IMR-90 (cell line): ENCODE measurements at regions not wholly inside any gene's neighbourhood (a gene's known extent, or its start where the extent isn't known, plus 50 kb on each side); places are given as distances from the start of the nearest gene placed in this dataset.

Experiments used
- ATAC-seq: fragments of 200-7000 bp; cut with Tn5 transposase; 2 replicates; pipeline ENCODE4 v1.9.1; 2020; ENCODE audit warnings: low read depth, mild to moderate bottlenecking, moderate library complexity
- BruUV-seq: library from RNA; stranded (reverse); fragments of 400-500 nt; replicated peaks from 2 replicates; lab custom pipeline; 2021; lab: Mats Ljungman, UMichigan
- CTCF ChIA-PET: fragments of 300-600 bp; formaldehyde crosslinking; extraction: SDS; loops from one replicate; lab custom pipeline; 2021; ENCODE audit warnings: antibody characterized with exemption; lab: Yijun Ruan, JAX
- POLR2A ChIA-PET: fragments of 300-600 bp; sonication (Branson Sonifier 250); formaldehyde crosslinking; loops from one replicate; lab custom pipeline; 2022; ENCODE audit warnings: antibody characterized with exemption; ENCODE audit not compliant: unreplicated experiment; lab: Charles Lee
- DNase-seq: peaks from one replicate; pipeline ENCODE4 v3.0.0; 2013
- H2AFZ ChIP-seq: replicated peaks from 2 replicates; pipeline ENCODE3; 2013; ENCODE audit warnings: low read length, mild to moderate bottlenecking; ENCODE audit not compliant: poor library complexity
- H2AK5ac ChIP-seq: 2 replicates; pipeline ENCODE4 v1.6.1; 2013; ENCODE audit warnings: low read depth, low read length, inconsistent platforms
- H2AK9ac ChIP-seq: replicated peaks from 2 replicates; pipeline ENCODE3; 2013; ENCODE audit warnings: mild to moderate bottlenecking, low read depth, low read length, moderate library complexity; ENCODE audit not compliant: poor library complexity
- H2BK120ac ChIP-seq: 2 replicates; pipeline ENCODE4 v1.6.1; 2013; ENCODE audit warnings: low read depth, low read length, inconsistent platforms
- H2BK15ac ChIP-seq: 3 replicates; pipeline ENCODE4 v1.6.1; 2013; ENCODE audit warnings: low read depth, low read length, inconsistent platforms
- H2BK20ac ChIP-seq: 2 replicates; pipeline ENCODE4 v1.6.1; 2013; ENCODE audit warnings: low read depth, mild to moderate bottlenecking, inconsistent platforms, low read length, moderate library complexity
- H2BK5ac ChIP-seq: 2 replicates; pipeline ENCODE4 v1.6.1; 2013; ENCODE audit warnings: mild to moderate bottlenecking, low read depth, low read length, inconsistent platforms; ENCODE audit not compliant: poor library complexity, severe bottlenecking
- H3K14ac ChIP-seq: replicated peaks from 2 replicates; pipeline ENCODE4 v1.6.1; 2013; ENCODE audit warnings: low read depth, low read length, inconsistent platforms
- H3K18ac ChIP-seq: 2 replicates; pipeline ENCODE4 v1.6.1; 2013; ENCODE audit warnings: low read depth, low read length, control low read depth
- H3K23ac ChIP-seq: 2 replicates; pipeline ENCODE4 v1.6.1; 2013; ENCODE audit warnings: low read depth, low read length, inconsistent platforms
- H3K27ac ChIP-seq: 2 replicates; pipeline ENCODE4 v1.5.1; 2013; ENCODE audit warnings: mild to moderate bottlenecking, control low read depth, low read length; ENCODE audit not compliant: insufficient read depth
- H3K27me3 ChIP-seq: 2 replicates; pipeline ENCODE4 v1.6.1; 2013; ENCODE audit warnings: low read length; ENCODE audit not compliant: control insufficient read depth, insufficient read depth
- H3K36me3 ChIP-seq: 2 replicates; pipeline ENCODE4 v1.6.1; 2013; ENCODE audit warnings: low read length, mixed read lengths; ENCODE audit not compliant: control insufficient read depth, insufficient read depth
- H3K4ac ChIP-seq: 2 replicates; pipeline ENCODE4 v1.6.1; 2013; ENCODE audit warnings: low read depth, low read length, inconsistent platforms
- H3K4me1 ChIP-seq: 2 replicates; pipeline ENCODE4 v1.6.1; 2013; ENCODE audit warnings: low read length, mixed read lengths; ENCODE audit not compliant: control insufficient read depth, insufficient read depth
- H3K4me2 ChIP-seq: 2 replicates; pipeline ENCODE4 v1.6.1; 2013; ENCODE audit warnings: low read depth, mild to moderate bottlenecking, control low read depth, low read length, moderate library complexity
- H3K4me3 ChIP-seq: 2 replicates; pipeline ENCODE4 v1.5.1; 2013; ENCODE audit warnings: low read depth, mild to moderate bottlenecking, control low read depth, low read length, moderate library complexity; ENCODE audit not compliant: insufficient read depth
- H3K56ac ChIP-seq: 2 replicates; pipeline ENCODE4 v1.6.1; 2013; ENCODE audit warnings: low read length, inconsistent platforms; ENCODE audit not compliant: insufficient read depth; ENCODE audit errors: extremely low read depth
- H3K79me1 ChIP-seq, 2 experiments: 2 replicates each; pipeline ENCODE4 v1.6.1; 2013; ENCODE audit warnings: low read length in 2 of 2, inconsistent platforms in 1 of 2, low read depth in 1 of 2
- H3K9ac ChIP-seq: 2 replicates; pipeline ENCODE4 v1.6.1; 2013; ENCODE audit warnings: low read depth, low read length, control low read depth
- H3K9me1 ChIP-seq: 2 replicates; pipeline ENCODE4 v1.6.1; 2013; ENCODE audit warnings: low read length, inconsistent platforms; ENCODE audit not compliant: insufficient read depth
- H3K9me3 ChIP-seq: 2 replicates; pipeline ENCODE4 v1.6.1; 2013; ENCODE audit warnings: low read length; ENCODE audit not compliant: control insufficient read depth, insufficient read depth
- H4K20me1 ChIP-seq: 2 replicates; pipeline ENCODE4 v1.6.1; 2013; ENCODE audit warnings: low read length, inconsistent platforms; ENCODE audit not compliant: insufficient read depth
- H4K5ac ChIP-seq: 2 replicates; pipeline ENCODE4 v1.6.1; 2013; ENCODE audit warnings: mild to moderate bottlenecking, low read depth, low read length, control low read depth
- H4K8ac ChIP-seq, 2 experiments: 2 replicates each; pipeline ENCODE4 v1.6.1; 2013; ENCODE audit warnings: low read depth in 2 of 2, low read length in 2 of 2, control low read depth in 1 of 2, inconsistent platforms in 1 of 2
- H4K91ac ChIP-seq: 2 replicates; pipeline ENCODE4 v1.6.1; 2013; ENCODE audit warnings: low read depth, low read length, inconsistent platforms; ENCODE audit not compliant: insufficient read depth
- BHLHE40 ChIP-seq: fragments of 150-350 bp; IDR thresholded peaks from 2 replicates; pipeline ENCODE4 v1.6.1; 2016; ENCODE audit warnings: mild to moderate bottlenecking, low read depth, low read length
- FOS ChIP-seq: fragments of 150-350 bp; IDR thresholded peaks from 2 replicates; pipeline ENCODE4 v1.6.1; 2016; ENCODE audit warnings: low read depth, low read length
- MAZ ChIP-seq: IDR thresholded peaks from 2 replicates; pipeline ENCODE4 v1.6.1; 2012; ENCODE audit warnings: low read depth, mild to moderate bottlenecking, low read length, improper control_type of control experiment, moderate library complexity, borderline replicate concordance
- MXI1 ChIP-seq: IDR thresholded peaks from 2 replicates; pipeline ENCODE4 v1.6.1; 2012; ENCODE audit warnings: low read depth, mild to moderate bottlenecking, low read length, moderate library complexity, borderline replicate concordance
- RAD21 ChIP-seq: IDR thresholded peaks from 2 replicates; pipeline ENCODE4 v1.6.1; 2012; ENCODE audit warnings: low read length, improper control_type of control experiment
- USF2 ChIP-seq: fragments of 150-350 bp; IDR thresholded peaks from 2 replicates; pipeline ENCODE4 v1.6.1; 2017; ENCODE audit warnings: mild to moderate bottlenecking, antibody characterized with exemption, low read length, low read depth
- WGBS, 2 experiments: methylation state at CpG; one replicate each; pipeline versions ENCODE4 v1.1.5 to v1.1.7; 2013; ENCODE audit warnings: missing lambda C conversion rate in 2 of 2; ENCODE audit not compliant: insufficient read length in 1 of 2; ENCODE audit errors: extremely low coverage in 2 of 2; 5-methylcytosine and 5-hydroxymethylcytosine counted together
- dilution Hi-C: fragments of 300-500 bp; cut with HindIII; formaldehyde crosslinking; loops from one replicate; pipeline ENCODE4 v1.14.3; 2018; ENCODE audit warnings: low sequenced_read_pairs; ENCODE audit not compliant: unreplicated experiment
- in situ Hi-C: fragments of 300-500 bp; cut with MboI; formaldehyde crosslinking; loops from 3 replicates; pipeline ENCODE4 v1.14.3; 2019; ENCODE audit warnings: low sequenced_read_pairs, inconsistent platforms, mixed read lengths
- intact Hi-C: fragments of 100-400 bp; cut with micrococcal nuclease; formaldehyde crosslinking; loops from 2 replicates; pipeline ENCODE4 v1.10.0; 2022

GRCh38 chr2:6639929-6640620 lies 225.6 kb downstream of the CMPK2 start:
- no peaks in the 10 kb centered on the region for H3K9me3 ChIP-seq
- WGBS, 2 experiments, result no CpG with 5 or more reads among the region's 3 CpGs
- no peak overlapping the region for H2BK15ac ChIP-seq
- TF ChIP-seq BHLHE40 (no peak), RAD21 (no peak), MAZ (no peak), USF2 (no peak), FOS (no peak), MXI1 (no peak)
- H4K8ac ChIP-seq, result no peak overlapping the region
- H3K4me2 ChIP-seq, result no peak overlapping the region
- no peak overlapping the region for H2BK5ac ChIP-seq
- H4K20me1 ChIP-seq, result no peaks in the 10 kb centered on the region
- no peak for ATAC-seq
- BruUV-seq, result no TSS peak
- intact Hi-C loops (no loop called here), in situ Hi-C loops (no loop called here), dilution Hi-C loops (no loop called here)
- POLR2A ChIA-PET, result no interaction called here
- H3K56ac ChIP-seq, result peak overlapping the region; percentile 11; the same call in 1 of the 2 replicates
- no peak overlapping the region for H3K14ac ChIP-seq
- no peak overlapping the region for H4K5ac ChIP-seq
- H3K79me1 ChIP-seq, result no peaks in the 10 kb centered on the region
- H2BK120ac ChIP-seq, result no peak overlapping the region
- H3K9ac ChIP-seq, result no peak overlapping the region
- no peaks in the 10 kb centered on the region for H3K4me1 ChIP-seq
- H2AK9ac ChIP-seq, result no peak overlapping the region
- H4K91ac ChIP-seq, result no peak overlapping the region
- H3K36me3 ChIP-seq, result no peaks in the 10 kb centered on the region
- H2AK5ac ChIP-seq, result no peak overlapping the region
- no peak overlapping the region for H3K4ac ChIP-seq
- H3K23ac ChIP-seq, result no peak overlapping the region
- DNase-seq, result no peak
- H3K27me3 ChIP-seq, result peaks cover 3% of the 10 kb centered on the region; the same call in 1 of the 2 replicates
- no peak overlapping the region for H2AFZ ChIP-seq
- H2BK20ac ChIP-seq, result no peak overlapping the region
- CTCF ChIA-PET, result no interaction called here
- H3K9me1 ChIP-seq, result no peaks in the 10 kb centered on the region
- no peak overlapping the region for H3K27ac ChIP-seq
- no peak overlapping the region for H3K4me3 ChIP-seq
- no peak overlapping the region for H3K18ac ChIP-seq
